Dedifferentiated amniotic fluid mesenchymal stem cell (primary cell): ENCODE measurements at regions not wholly inside any gene's neighbourhood (a gene's known extent, or its start where the extent isn't known, plus 50 kb on each side); places are given as distances from the start of the nearest gene placed in this dataset.

ENCODE experiments used
- DNase-seq: peaks from one replicate; pipeline ENCODE4 v3.0.0-alpha.2; 2016; ENCODE audit errors: extremely low spot score

GRCh38 chr5:81914696-81915095 lies 57.1 kb upstream of the ATG10 start:
- DNase-seq = no peak

- DNase-seq = no peak
Observed at GRCh38 chr5:81912933-81913332, 58.9 kb upstream of the ATG10 start.

GRCh38 chr5:81909677-81910076 lies 62.1 kb upstream of the ATG10 start:
- DNase-seq = no peak

- no peak for DNase-seq
Observed at GRCh38 chr5:81908771-81909170, 63.1 kb upstream of the ATG10 start.

DNA sequence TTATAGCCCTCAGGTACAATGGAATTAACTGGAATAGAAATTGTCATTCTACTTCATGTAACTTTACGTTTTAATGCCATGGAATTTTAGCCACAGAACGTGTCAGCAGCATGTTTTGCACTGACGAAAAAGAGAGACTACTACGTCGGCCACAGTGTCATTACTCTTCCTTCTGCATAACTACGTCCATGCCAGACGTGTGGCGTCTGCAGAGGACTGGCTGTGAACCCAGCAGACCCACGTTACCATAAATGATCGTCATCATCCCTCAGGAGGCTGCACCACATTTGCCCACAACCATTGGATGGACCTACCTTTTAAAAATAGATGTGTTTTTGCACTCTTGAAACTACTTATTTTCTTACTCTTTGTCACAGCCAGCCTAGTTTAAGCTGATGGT lies 63.8 kb upstream of the ATG10 start:
- DNase-seq = no peak

- DNase-seq = no peak
Observed at GRCh38 chr5:81907012-81907635, 64.7 kb upstream of the ATG10 start.

DNA sequence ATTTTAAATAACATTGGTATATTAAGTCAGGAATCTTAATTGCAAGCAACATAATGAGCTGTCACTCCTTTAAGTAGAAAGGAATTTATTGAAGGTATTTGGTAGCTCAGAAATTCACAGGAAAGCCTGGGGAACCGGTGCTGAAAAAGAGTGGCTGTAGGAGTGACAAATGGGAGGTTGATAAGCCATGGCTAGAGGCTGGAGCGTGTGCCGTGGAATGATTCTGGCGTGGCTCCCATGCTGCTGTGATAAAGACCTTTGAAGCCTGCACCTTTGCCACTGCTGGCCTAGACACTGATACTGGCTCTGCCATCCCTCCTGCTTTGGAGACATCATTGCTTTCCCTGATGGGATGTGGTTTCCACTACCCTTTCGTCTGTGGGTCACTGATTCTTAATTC lies 65.7 kb upstream of the ATG10 start:
- no peak for DNase-seq

DNA sequence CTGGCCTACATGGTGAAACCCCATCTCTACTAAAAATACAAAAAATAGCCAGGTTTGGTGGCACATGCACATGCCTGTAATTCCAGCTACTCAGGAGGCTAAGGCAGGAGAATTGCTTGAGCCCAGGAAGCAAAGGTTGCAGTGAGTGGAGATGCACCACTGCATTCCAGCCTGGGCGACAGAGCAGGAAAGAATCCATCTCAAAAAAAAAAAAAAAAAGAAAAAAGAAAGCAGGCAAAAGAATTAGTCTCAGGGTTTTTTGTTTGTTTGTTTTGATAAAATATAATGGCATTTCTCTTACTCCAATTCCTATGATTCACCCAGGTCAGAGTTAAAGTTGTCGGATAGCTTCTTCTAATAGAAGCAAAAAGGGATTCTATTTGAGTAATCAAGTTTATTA lies 67.0 kb upstream of the ATG10 start:
- DNase-seq = no peak

- DNase-seq = no peak
Observed at GRCh38 chr5:81904166-81904565, 67.7 kb upstream of the ATG10 start.

DNA sequence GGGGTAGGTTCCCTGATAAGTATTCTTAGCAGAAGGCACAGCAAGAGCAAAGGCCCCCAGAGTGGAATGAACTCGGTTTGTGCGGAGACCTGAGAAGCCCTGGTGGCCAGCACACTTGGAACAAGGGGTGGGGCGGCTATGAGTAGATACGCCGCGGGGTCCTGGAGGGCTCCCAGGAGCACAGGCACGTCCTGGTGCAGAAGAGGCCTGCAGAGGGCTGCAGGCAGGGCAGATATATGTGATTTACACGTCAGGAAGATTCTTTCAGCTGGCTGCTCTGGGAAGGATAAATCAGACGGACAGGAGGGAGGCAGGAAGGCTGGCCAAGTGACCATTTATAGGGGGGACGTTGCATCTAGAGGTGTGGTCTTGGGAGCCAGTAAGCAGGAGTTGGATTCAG lies 70.2 kb upstream of the ATG10 start:
- no peak for DNase-seq

GRCh38 chr5:81899123-81899522 lies 72.7 kb upstream of the ATG10 start:
- DNase-seq = no peak

- no peak for DNase-seq
Observed at GRCh38 chr5:81898403-81898802, 73.4 kb upstream of the ATG10 start.

DNA sequence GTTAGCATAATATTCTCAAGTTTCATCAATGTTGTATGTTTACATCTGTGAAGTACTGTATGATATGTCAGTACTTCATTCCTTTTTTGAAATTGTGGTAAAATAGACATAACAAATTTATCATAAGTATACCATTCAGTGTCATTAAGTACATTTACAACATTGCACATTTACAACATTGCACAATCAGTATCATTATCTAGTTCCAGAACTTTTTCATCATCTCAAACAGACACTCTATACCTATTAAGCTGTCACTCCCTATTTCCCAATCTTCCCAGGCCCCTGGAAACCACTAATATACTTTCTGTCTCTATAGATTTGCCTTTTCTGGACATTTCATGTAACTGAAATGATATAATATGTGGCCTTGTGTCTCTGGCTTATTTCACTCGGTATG lies 75.1 kb upstream of the ATG10 start:
- no peak for DNase-seq

DNA sequence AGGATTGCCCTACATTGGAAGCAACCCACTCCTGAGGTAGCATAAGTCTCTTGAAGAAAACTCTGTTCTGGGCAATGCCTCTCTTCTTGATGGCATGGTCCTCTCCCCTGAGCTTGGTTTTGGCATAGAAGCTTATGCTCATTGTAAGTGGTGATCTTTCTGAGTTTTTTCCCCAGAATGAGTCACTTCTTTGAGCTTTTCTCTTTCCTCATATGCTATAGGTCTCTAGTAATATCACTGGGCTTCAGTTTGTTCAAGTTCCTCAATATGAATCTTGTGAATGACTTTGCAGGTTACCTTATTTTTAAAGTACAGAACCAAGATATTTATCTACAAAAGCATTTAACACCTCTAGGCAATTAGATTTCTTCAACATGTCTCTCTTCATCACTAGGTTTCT lies 76.5 kb upstream of the ATG10 start:
- DNase-seq = no peak

GRCh38 chr5:81893961-81894360 lies 77.9 kb upstream of the ATG10 start:
- DNase-seq = no peak

DNA sequence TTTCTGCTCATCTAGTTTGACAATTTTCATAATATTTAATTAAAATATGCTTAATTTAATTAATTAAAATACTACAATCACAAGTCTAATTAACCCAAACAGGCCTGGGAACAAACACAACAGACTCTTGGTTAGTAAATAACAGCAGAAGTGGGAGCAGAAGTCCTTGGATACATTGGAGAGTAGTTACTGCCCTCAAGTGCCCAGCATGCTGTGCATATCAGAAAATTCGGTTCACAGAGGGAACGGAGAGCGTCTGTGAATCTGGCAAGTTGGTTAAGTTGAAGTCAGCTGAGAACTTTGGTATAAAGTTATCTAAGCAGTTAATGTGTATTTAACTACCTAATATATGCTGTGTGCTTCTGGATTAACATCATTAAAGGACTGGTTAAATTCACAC lies 87.0 kb upstream of the ATG10 start:
- DNase-seq = no peak

DNA sequence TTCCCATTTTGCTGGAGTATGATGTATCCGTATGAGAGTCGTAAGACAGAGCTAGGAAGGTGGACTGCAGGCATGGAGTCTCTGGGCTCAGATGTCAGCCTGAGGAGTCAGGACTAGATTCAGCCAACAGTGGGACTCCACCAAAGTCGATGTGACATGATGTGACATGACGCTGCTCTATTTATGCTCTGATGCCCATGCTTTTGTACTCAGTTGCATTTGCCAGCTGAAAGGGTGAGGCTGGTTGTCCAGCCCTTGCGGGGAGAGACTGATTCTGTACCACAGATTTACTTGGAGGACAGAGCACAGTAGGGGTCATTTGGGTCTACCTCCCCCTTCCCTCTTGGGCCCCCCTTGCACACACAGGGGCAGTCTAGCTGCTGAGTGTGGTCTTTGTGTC lies 88.5 kb upstream of the ATG10 start:
- no peak for DNase-seq

- DNase-seq = no peak
Observed at GRCh38 chr5:81881595-81881994, 90.2 kb upstream of the ATG10 start.

GRCh38 chr5:81879936-81880335 lies 91.9 kb upstream of the ATG10 start:
- no peak for DNase-seq

DNA sequence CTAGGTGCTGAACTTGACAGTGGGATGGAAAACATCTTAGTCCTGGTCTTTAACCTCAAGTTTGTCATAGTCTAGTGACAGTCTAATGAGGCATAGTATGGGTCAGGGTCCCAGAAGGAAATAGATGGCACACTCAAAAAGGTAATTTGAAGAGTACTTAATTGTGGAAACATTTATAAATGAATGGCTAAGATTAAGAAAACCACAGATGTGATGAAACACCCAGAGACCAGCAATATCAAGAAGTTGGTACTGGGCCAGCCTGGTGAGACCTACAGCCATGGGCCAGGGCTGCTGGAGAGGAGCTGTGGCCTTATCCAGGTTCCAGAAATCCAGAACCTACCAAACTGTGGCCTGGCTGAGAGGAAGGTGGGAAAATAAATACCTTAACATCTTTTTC lies 93.5 kb upstream of the ATG10 start:
- no peak for DNase-seq

- no peak for DNase-seq
Observed at GRCh38 chr5:81866994-81867393, 104.8 kb upstream of the ATG10 start.

- DNase-seq = no peak
Observed at GRCh38 chr5:81860778-81861177, 109.9 kb upstream of the SSBP2 start.

DNA sequence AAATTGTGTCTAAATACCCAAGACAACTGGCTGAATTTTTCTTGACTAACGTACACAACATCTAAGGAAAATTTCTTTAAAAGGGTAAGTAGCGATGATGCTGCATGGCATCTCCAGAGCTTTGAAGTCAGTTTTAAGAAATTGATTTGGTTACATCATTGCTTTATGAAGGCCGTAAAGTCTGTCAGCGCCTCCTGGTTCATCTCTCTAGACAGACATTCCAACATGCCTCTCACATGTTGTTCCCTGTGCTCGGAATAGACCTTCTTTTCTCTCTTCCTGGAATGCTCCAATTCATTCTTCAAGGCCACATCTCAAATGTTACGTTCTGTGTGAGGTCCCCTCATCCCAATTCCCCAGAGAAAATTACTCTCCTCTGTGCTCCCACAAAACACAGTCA lies 108.7 kb upstream of the SSBP2 start:
- DNase-seq = no peak
